NCI-H2081 treated with DMSO at 0.1 percent for 48 hours (cell line): ENCODE measurements at regions not wholly inside any gene's neighbourhood (a gene's known extent, or its start where the extent isn't known, plus 50 kb on each side); places are given as distances from the start of the nearest gene placed in this dataset.
"Not testable (repeated sequence)": the region's sequence is repeated elsewhere in the genome, so short reads cannot be mapped to it uniquely, and the experiment has no call there.

Source experiments
- DNase-seq: peaks from one replicate; lab custom pipeline; 2025; lab: John Stamatoyannopoulos, UW

- no peak for DNase-seq
Measured at GRCh38 chr1:233435622-233436021, 108.1 kb downstream of the MAP3K21 start.

GRCh38 chr1:233439721-233440120 is 112.2 kb downstream of the MAP3K21 start:
- no peak for DNase-seq

- peak; percentile 62 for DNase-seq
Measured at GRCh38 chr1:233440951-233441401, 113.5 kb downstream of the MAP3K21 start.

DNA sequence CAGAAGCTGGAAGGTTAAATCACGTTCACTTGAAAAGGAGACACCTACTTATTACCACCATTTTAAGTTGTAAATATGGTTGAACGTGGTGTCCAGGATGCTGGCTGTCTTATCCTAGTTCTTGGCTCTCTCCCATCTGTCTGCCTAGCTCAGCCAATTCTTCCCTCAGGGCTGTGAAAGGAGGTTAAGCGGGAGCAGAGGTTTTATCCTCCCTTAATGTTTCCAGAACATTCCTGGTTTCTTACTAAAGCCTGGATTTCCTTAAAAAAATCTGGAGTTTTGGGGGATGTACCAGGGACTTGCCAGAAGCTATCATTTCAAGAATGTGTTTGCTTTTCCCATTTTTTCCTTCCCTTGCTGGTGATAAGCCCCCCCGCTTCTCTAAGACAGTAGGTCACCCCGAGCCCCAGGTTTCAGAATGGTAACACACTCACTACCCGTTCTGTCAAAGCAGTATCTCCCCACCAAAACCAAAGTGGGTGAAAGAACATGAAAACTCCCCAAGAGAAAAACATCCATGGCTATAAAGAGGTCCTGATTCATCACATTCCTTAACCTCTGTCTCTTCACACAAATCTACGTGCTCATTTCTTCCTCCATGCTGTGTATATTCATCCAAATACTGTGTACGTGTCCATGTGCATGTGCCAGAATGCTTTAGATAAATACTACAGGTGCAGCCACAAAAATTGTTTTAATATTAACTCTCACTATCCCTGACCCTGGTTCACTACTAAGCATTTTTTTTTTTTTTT is 114.7 kb downstream of the MAP3K21 start:
- no peak for DNase-seq

DNA sequence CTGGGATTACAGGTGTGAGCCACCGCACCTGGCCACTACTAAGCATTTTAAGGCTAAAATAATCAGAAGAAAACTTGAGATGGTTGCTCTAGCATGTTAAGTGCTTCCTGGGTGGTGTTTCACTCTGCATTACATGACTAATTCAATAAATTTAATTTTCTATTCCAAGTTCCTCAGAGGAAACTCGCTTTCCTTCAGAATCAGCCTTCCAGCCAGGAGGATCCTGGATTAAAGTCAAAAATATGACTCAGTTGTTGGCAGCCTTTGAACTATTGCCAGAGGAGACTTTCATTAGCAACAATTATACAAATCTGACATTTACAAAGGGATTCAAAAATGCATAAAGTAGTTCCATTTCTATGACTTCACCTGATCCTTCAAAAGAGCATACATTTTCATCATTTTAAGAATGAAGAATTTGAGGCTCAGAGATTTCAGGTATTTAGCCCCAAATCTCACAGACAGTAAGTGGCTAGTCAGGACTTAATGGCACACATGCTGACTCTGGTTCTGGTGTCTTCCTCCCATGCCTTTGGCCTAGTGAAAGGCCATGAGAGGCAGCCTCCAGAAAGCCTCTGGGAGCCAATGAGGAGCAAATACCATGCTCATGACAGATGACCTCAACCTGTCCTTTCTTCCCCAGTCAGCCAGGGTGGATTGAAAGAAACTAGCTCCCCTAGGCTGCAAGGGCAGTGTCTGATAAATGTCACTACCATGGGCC is 115.7 kb downstream of the MAP3K21 start:
- no peak for DNase-seq

- DNase-seq: no peak
Measured at GRCh38 chr1:233444484-233444883, 117.0 kb downstream of the MAP3K21 start.

- no peak for DNase-seq
Measured at GRCh38 chr1:233445737-233446136, 118.2 kb downstream of the MAP3K21 start.

GRCh38 chr1:233446935-233447334 is 119.4 kb downstream of the MAP3K21 start:
- DNase-seq: no peak

DNA sequence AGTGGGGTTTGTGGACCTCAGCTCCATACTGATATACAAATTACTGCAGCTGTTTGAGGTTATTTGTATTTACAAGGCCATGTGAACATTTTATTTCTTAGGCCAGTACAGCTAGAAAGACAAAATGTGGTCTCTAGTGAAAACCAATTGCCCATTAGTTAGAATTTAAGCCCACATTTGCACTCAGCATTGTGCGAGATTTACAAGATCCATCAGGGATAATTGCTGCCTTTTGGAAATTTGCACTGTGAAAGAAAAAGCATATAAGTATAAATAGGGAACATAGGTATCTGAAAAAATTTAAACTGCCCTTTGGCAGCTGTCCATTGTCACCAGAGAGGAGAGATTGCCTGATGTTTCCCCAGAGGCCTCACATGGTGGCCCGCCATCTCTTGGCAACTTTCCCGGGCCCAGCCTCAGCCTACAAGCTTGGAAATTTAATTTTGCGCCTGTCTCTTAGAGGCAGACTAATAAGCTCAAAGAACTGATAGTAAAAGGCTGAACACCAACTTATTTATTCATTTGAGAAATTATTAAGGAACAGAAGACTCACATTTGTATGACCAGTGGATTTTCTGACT is 120.7 kb downstream of the MAP3K21 start:
- peak; percentile 65 for DNase-seq

- DNase-seq: no peak
Measured at GRCh38 chr1:233452724-233453123, 125.2 kb downstream of the MAP3K21 start.

DNA sequence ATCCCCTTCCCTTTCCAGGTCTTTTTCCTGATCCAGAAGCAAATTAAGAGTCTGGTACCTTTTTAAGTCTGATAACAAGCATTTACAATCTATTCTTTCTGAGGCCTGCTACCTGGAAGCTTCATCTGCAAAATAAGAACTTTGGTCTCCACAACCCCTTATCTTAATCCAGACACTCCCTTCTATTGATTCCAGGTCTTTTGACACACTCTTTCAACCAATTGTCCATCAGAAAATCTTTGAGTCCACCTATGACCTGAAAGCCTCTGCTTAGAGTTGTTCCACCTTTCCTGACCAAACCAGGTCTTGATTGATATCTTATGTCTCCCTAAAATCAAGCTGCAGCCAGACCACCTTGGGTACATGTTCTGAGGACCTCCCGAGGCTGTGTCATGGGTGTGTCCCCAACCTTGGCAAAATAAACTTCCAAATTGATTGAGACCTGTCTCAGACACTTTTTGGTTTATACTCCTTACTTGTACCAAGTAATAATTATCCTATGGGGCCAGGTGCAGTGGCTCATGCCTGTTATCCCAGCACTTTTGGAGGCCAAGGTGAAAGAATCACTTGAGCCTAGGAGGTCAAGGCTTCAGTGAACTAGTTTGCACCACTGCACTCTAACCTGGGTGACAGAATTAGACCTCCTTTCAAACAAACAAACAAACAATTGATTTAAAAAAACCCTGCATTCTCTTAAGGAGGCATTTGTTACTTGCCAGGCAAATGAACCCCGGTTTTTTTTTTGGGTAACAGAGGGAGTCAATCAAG is 126.1 kb downstream of the MAP3K21 start:
- DNase-seq: no peak

DNA sequence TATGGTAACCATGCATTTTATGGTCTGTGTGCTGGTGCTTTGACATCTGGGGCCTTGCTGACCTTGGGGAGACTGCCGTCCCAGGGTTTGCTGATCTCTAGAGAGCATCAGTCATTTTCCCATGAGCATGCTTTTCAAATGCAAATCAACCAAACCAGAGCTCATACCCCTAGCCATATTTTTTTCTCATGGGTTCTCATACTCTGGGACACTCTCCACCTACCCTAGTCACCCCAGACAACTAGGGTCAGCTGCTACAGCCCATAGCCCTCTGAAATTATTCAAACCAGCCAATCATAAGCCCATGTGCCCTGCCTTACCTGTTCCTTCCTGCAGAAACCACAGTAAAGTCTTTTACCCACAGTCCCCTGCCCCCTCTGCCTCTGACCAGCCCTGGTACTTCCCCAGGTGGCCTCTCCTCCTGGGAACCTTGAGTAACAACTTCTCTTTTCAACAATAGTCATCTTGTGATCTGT is 132.0 kb downstream of the MAP3K21 start:
- DNase-seq: no peak

DNA sequence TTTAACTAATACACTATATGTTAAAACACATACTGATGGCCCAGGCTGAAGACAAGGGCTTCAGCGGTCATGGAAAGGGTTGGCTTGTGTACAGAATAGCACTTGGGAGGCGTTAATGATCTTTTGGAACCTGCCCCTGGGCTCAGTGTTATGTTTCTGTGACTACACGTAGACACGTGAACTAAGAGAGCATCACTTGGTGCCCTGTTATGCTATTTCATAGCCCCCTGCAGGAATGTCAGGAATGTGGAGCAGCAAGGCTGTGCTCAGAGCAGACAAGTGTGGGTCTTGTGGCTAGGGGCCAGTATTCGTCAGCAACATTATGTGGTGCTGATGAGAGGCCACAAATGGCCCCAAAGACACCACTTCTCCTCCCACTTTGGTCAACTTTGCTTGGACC is 132.4 kb downstream of the MAP3K21 start:
- no peak for DNase-seq

DNA sequence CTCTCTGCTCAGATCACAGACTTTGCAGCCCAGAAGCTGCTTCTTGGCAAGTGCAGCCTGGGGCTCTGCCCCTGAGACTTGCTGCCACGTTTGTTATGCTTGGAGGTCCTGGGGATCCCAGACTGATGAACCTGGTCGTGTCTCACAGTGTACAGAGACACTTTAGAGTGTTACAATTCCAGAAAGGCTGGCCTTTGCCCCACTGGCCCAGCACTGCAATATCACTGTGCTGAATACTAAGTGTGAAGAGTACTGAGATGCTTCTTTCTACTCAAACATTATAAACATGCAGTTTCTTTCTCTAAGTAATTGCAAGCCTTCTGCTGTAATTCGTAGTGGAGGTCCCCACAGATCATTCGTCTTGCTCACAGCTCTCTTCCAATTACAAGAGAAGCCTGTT is 133.2 kb downstream of the MAP3K21 start:
- DNase-seq: no peak

DNA sequence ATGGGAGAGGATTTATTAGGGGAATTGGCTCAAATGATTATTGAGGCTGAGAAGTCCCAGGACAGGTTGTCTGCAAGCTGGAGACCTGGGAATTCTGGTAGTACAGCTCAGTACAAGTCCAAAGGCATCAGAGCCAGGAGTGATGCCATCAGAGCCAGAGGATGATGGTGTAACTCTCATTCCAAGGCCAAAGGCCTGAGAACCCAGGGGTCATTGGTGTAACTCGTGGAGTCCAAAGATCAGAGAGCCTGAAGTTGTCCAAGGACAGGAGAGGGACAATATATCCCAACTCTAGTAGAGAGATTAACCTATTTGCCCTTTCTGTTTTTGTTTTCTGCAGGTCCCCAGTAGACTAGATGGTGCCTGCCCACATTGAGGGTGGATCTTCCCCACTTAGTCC is 134.3 kb downstream of the MAP3K21 start:
- DNase-seq: no peak

DNA sequence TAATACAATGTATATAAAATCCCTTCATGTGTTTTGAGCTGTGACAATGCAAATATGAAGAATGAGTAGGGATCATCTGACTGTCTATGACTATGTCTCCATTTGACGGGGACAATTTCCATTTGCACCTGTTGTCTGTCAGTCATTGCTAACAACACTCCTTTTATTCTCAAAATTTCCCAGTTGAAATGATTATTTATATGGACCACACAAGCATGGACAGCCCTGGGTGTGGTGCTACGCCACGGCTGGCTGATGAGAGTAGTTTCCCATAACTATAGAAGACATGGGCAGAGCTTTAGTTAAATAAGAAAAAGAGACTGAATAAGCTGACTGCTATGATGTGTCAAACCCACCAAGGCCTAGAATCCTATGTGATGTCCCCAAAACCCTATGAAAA is 135.8 kb downstream of the MAP3K21 start:
- DNase-seq: no peak

DNA sequence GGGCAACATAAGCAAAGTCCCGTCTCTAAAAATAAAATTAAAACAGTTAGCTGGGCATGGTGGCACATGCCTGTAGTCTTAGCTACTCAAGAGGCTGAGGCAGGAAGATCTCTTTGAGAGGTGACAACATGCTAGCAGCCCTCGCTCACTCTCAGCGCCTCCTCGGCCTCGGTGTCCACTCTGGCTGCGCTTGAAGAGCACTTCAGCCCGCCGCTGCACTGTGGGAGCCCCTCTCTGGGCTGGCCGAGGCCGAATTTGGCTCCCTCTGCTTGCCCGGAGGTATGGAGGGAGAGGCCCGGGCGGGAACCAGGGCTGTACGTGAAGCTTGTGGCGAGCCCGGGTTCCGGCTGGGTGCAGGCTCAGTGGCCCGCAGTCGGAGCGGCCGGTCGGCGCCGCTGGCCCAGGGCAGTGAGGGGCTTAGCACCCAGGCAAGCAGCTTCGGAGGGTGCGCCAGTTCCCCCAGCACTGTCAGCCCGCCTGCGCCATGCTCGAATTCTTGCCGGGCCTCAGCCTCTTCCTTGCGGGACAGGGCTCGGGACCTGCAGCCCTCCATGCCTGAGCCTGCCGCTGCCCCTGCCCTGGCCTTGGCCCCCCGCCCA is 138.3 kb downstream of the MAP3K21 start:
- DNase-seq: no peak

GRCh38 chr1:233470741-233471499 is 143.0 kb upstream of the KCNK1 start:
- no peak for DNase-seq

- DNase-seq: not testable (repeated sequence)
Measured at GRCh38 chr1:233471851-233472250, 142.1 kb upstream of the KCNK1 start.

DNA sequence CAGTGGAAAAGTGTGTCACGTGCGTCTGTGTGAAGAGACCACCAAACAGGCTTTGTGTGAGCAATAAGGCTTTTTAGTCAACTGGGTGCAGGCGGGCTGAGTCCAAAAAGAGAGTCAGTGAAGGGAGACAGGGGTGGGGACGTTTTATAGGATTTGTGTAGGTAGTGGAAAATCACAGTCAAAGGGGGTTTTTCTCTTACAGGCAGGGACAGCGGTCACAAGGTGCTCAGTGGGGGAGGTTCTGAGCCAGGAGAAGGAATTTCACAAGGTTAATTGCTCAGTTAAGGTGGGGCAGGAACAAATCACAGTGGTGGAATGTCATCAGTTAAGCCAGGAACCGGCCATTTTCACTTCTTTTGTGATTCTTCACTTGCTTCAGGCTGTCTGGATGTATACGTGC is 141.1 kb upstream of the KCNK1 start:
- DNase-seq: not testable (repeated sequence)
